ENCODE measurements at regions not wholly inside any gene's neighbourhood (a gene's known extent, or its start where the extent isn't known, plus 50 kb on each side); places are given as distances from the start of the nearest gene placed in this dataset.
"Not testable (repeated sequence)": the region's sequence is repeated elsewhere in the genome, so short reads cannot be mapped to it uniquely, and the experiment has no call there.

DNA sequence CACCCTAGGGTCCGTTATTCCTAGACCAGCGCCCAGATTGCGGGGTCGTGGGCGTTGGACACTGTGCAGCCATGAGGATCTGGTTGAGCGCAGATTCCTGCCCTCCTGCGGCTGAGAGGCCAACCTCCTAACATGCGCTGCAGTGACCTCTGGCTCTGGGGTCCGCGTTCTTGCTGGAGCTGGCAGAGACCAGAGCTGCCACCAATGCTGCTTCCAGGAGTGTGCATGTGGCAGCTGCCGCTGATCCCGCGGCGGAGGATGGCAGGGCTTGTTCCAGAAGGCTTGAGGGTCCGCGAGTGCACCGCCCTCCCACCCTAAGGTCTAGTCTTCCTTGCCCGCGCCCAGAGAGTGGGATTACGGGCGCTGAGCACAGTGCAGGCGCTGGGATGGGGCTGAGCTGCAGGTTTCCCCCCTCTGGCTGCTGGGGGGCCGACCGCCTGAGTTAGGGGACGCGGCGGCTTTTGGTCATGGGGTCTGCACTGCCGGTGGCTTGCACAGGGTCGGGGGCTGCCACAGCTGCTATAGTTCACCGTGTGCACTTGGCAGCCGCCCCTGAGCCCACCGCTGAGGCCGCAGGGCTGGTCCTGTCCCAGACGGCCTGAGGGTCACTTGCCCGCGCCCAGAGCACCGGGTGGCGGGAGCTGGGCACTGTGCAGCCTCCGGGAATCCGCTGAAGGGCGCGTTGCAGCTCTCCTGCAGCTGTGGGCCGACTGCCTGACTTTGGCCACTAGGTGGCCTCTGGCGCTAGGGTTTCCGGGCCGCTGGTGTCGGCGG is 145.9 kb downstream of the CCDC74A start:
- Mint-ChIP-seq H3K4me1 (peaks cover 15% of the 10 kb centered on the region), H3K27ac (no peak overlapping the region), H3K4me3 (no peak overlapping the region), H3K9me3 (no peaks in the 10 kb centered on the region), H3K36me3 (no peaks in the 10 kb centered on the region), H3K27me3 (peaks cover 65% of the 10 kb centered on the region)
- CTCF ChIA-PET: interaction anchor here (0.6 to 3.9 kb wide), 9 partner anchors 9 to 519 kb away, joined by 3 to 65 read pairs (median 13); no protein-coding TSS in a partner anchor
- DNase-seq: peak; percentile 75

DNA sequence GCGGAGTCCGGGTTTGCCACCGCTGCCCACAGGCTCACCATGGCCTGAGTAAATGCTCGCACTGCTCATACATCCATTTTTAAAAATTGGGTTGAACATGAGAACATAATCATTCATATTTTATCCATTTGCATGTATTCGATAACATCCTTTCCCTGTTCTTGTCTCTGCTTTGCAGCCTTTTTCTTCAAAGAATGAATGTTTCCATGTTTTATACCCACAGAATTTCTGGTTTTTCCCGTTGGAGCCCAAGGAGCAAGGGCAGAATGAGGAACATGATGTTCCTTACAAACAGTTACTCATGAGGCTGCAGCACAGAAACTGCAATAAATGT is 146.5 kb downstream of the CCDC74A start:
- H3K9me3 Mint-ChIP-seq: no peaks in the 10 kb centered on the region
- CTCF ChIA-PET: interaction anchor here (0.6 to 3.9 kb wide), 9 partner anchors 8 to 520 kb away, joined by 3 to 65 read pairs (median 13); no protein-coding TSS in a partner anchor
- H3K27me3 Mint-ChIP-seq: peaks cover 68% of the 10 kb centered on the region
- H3K4me3 Mint-ChIP-seq: no peak overlapping the region
- no peak for DNase-seq
- H3K27ac Mint-ChIP-seq: no peak overlapping the region
- peaks cover 15% of the 10 kb centered on the region for H3K4me1 Mint-ChIP-seq
- no peaks in the 10 kb centered on the region for H3K36me3 Mint-ChIP-seq

DNA sequence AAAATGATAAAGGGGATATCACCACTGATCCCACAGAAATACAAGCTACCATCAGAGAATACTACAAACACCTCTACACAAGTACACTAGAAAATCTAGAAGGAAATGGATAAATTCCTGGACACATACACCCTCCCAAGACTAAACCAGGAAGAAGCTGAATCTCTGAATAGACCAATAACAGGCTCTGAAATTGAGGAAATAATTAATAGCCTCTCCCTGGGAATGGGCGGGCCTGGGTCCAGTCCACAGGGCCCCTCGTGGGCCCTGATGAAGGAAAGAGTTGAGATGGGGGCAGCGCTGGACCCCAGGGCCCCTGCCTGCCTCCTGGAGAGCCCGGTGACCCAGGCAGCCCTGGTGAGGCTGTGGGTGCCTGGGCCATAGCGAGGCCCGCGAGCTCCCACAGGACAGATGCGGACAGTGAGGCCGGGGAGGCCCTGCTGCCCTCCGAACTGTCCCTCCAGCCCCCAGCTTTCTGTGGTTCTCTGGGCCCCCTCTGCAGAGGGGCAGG is 154.0 kb downstream of the CCDC74A start:
- CTCF ChIA-PET: interaction anchor here (1.2 to 2.2 kb wide), 3 partner anchors 9 to 120 kb away, joined by 4 to 23 read pairs (median 9); no protein-coding TSS in a partner anchor
- H3K27ac Mint-ChIP-seq, H3K9me3 Mint-ChIP-seq, DNase-seq, H3K36me3 Mint-ChIP-seq: not testable (repeated sequence)
- peaks cover 54% of the 10 kb centered on the region for H3K4me1 Mint-ChIP-seq
- H3K4me3 Mint-ChIP-seq: peak overlapping the region; percentile 76
- peaks cover 21% of the 10 kb centered on the region for H3K27me3 Mint-ChIP-seq

DNA sequence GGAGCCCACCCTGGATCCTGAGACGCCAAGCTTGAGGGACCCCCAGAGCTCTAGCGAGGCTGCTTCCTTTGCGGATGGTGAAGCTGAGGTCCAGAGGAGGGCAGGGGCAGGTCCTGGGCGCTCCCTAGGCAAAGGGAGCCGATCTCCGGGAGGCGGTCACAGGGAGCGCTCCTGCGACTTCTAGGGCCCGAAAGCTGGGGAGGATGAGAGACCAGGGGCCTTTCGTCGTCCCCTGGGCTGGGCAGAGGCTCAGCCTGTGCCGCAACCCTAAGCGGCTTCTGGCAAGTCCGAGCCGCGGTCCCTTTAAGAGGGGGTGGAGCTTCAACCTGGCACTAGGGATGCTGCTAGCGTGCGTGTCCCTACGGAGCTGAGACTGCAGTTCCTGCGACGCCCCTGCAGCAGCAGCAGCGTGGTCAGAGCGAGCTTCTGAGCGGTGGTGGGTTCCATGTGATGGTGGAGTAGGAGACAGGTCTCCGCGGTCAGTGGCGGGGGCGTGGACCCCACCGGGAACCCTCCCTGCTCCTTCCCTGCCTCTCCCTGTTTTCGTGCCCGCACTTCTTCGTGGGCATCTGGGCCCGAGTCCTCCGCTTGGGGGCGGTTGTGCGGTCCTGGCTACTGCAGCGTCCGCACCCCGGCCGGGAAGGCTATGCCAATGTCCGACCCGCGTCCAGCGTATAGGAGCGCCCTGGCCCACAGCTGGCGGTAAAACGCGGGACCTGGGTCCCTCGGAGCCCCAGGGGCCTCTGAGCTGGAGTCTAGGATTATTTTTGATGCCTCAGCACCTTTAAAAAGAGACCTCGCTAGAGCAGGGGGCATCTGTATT is 154.6 kb downstream of the CCDC74A start:
- no peaks in the 10 kb centered on the region for H3K9me3 Mint-ChIP-seq
- H3K4me1 Mint-ChIP-seq: peaks cover 54% of the 10 kb centered on the region
- CTCF ChIA-PET: interaction anchor here (0.9 to 2.2 kb wide), 4 partner anchors 9 to 189 kb away, joined by 3 to 23 read pairs (median 6); no protein-coding TSS in a partner anchor
- H3K36me3 Mint-ChIP-seq: peaks cover 12% of the 10 kb centered on the region
- H3K27ac Mint-ChIP-seq: peak overlapping the region; percentile 67
- peak overlapping the region; percentile 76 for H3K4me3 Mint-ChIP-seq
- peaks cover 18% of the 10 kb centered on the region for H3K27me3 Mint-ChIP-seq
- DNase-seq: peak; percentile 85

DNA sequence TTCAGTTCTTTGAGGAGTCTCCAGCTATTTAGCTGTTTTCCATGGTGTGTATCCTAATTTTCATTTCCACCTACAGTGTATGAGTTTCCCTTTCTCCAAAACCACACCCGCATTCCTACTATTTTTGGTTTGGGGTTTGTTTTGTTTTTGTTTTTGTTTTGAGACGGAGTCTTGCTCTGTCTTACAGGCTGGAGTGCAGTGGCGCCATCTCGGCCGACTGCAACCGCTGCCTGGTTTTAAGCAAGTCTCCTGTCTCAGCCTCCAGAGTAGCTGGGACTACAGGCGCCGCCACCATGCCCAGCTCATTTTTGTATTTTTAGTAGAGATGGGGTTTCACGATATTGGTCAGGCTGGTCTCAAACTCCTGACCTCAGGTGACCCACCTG is 155.2 kb downstream of the CCDC74A start:
- not testable (repeated sequence) for DNase-seq, H3K9me3 Mint-ChIP-seq
- CTCF ChIA-PET: interaction anchor here (0.9 to 2.2 kb wide), 3 partner anchors 9 to 190 kb away, joined by 3 to 23 read pairs (median 4); no protein-coding TSS in a partner anchor
- Mint-ChIP-seq H3K4me3 (peak overlapping the region; percentile 76), H3K36me3 (peaks cover 14% of the 10 kb centered on the region), H3K27ac (peak overlapping the region; percentile 68), H3K27me3 (peaks cover 18% of the 10 kb centered on the region), H3K4me1 (peaks cover 51% of the 10 kb centered on the region)

DNA sequence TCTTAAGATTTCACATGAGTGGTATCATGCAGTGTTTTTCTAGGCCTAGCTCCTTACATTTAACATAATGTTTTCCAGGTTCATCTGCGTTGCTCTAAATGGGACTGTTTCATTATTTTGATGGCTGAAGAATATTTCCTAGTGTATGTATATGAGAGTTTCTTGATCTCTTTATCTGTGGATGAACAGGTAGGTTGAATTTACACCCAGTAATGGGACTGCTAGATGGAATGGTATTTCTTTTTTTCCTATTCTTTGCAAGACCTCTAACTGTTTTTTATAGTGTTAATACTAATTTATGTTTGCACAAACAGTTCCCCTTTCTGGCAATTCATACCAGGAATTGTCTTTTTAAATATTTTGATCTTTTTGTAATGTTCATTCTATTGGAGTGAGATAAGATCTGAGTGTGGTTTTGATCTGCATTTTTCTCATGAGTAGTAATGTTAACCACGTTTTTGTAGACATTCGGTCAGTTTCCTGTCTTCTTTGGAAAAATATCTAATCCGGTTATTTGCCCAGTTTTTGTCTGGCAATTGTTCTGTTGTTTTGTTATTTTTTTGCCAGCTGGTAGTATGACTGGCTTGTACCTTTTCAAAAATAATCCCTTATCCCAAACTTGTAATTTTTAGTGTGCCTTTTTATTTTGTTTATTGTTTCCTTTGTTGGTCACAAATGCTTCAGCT is 157.1 kb downstream of the CCDC74A start:
- H3K4me3 Mint-ChIP-seq, DNase-seq, H3K27ac Mint-ChIP-seq, H3K9me3 Mint-ChIP-seq, CTCF ChIA-PET: not testable (repeated sequence)
- peaks cover 11% of the 10 kb centered on the region for H3K27me3 Mint-ChIP-seq
- H3K36me3 Mint-ChIP-seq: peaks cover 25% of the 10 kb centered on the region
- H3K4me1 Mint-ChIP-seq: peaks cover 46% of the 10 kb centered on the region

DNA sequence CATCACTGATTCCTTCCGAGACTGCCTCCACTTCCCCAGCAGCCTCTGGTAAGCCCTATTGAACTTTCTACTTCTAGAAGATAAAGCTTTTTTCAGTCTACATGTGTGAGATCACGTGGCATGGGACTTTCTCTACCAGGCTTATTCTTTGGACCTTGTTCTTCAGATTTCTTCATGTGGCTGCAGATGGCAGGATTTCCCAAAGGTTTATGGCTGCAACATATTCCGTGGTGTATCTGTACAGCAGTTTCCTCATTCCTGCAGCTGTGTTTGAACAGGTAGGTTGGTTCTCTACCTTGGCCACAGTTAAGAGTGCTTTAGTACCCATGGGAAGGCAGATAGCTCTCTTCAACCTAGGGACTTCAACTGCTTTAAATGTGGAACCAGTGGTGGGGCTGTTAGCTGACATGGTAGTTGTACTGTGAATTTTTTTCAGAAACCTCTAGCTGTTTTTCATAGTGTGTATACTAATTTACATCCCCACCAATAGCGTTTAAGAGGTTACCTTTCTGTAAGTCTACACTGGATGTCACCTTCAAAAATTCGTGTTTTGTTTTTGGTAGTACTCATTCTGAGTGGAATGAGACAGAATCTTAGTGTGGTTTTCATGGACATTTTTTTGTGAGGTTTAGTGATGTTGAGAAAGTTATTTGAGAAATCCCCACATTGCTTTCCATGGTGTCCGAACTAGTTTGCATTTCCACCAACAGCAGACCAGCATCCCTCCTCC is 158.6 kb downstream of the CCDC74A start:
- Mint-ChIP-seq H3K27me3 (peaks cover 11% of the 10 kb centered on the region), H3K36me3 (peaks cover 33% of the 10 kb centered on the region), H3K4me1 (peaks cover 34% of the 10 kb centered on the region)
- not testable (repeated sequence) for H3K27ac Mint-ChIP-seq, DNase-seq, H3K9me3 Mint-ChIP-seq, H3K4me3 Mint-ChIP-seq
- CTCF ChIA-PET: interaction anchor here (1.0 kb wide), 1 partner anchor 13 kb away, joined by 3 read pairs; no protein-coding TSS in a partner anchor

DNA sequence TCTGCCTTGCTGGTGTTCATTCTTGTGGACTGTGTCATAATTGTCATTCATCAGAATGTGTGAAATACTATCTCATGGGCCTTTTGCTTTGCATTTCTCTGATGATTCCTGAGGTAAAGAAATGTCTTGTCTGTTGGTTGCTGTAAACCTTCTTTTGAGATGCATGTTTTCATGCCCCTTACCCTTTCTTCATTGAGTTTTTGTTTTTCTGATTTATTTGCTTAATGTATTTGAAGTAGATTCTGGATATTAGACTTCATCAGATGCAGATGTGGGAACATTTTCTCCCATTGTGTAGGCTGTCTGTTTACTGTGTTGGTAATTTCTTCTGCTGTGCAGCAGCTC is 159.2 kb downstream of the CCDC74A start:
- H3K9me3 Mint-ChIP-seq, H3K4me3 Mint-ChIP-seq, CTCF ChIA-PET, DNase-seq, H3K27ac Mint-ChIP-seq: not testable (repeated sequence)
- peaks cover 11% of the 10 kb centered on the region for H3K27me3 Mint-ChIP-seq
- H3K36me3 Mint-ChIP-seq: peaks cover 33% of the 10 kb centered on the region
- H3K4me1 Mint-ChIP-seq: peaks cover 32% of the 10 kb centered on the region

DNA sequence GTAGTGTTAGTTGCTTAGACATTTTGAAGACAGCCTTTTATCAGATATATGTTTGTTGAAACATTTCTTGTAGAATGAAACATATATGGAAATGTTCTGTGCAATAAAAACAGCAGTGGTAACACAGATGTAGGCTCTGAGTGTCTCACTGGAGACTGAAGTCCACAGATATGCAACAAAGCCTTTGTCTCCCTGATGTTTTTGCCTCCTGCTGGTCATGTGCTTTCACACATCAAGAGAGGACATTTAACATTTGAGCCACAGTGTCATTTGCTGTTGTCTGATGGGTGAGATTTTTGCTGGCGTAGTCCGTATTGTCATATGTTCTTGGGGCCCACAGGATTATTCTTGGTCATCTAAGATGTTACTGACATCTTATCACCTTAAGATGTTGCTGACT is 161.4 kb downstream of the CCDC74A start:
- Mint-ChIP-seq H3K36me3 (peaks cover 33% of the 10 kb centered on the region), H3K4me1 (peaks cover 16% of the 10 kb centered on the region)
- H3K27ac Mint-ChIP-seq, DNase-seq, H3K4me3 Mint-ChIP-seq, H3K27me3 Mint-ChIP-seq, H3K9me3 Mint-ChIP-seq, CTCF ChIA-PET: not testable (repeated sequence)

DNA sequence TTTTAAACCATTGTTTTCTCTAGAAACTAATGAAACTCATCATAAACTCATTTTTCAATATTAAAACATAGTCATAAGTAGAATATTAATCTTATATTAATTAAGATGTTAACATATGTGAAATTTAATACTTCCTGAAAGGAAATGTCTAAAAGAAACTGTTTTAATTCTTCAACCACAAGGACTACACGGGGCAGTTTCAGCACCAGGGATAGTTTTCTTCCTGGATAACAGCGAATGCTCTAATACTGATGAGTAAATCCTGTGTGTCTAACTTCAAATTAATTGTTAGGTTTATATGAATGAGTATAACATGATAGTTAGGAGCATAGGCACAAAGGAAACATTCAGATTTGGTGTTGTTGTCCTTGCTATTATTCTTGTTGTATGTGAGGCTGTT is 183.6 kb downstream of the CCDC74A start:
- H3K4me1 Mint-ChIP-seq, H3K4me3 Mint-ChIP-seq, H3K27me3 Mint-ChIP-seq, H3K27ac Mint-ChIP-seq, H3K9me3 Mint-ChIP-seq, CTCF ChIA-PET, DNase-seq, H3K36me3 Mint-ChIP-seq: not testable (repeated sequence)

DNA sequence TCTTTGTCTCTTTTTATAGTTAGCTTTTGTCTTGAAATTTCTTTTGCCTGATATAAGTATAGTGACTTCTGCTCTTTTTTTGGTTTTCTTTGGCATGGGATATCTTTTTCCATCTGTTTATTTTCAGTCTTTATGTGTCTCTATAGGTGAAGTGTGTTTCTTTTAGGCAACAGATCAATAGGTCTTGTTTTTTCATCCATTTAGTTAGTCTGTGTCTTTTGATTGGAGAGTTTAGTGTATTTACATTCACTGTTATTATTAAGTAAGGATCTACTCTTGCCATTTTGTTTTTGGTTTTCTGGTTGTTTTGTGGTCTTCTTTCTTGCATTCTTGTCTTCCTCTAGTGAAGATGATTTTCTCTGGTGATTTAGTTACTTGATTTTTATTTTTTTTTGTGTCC is 190.2 kb downstream of the CCDC74A start:
- DNase-seq, CTCF ChIA-PET, H3K4me1 Mint-ChIP-seq, H3K4me3 Mint-ChIP-seq, H3K27ac Mint-ChIP-seq, H3K9me3 Mint-ChIP-seq, H3K27me3 Mint-ChIP-seq, H3K36me3 Mint-ChIP-seq: not testable (repeated sequence)

DNA sequence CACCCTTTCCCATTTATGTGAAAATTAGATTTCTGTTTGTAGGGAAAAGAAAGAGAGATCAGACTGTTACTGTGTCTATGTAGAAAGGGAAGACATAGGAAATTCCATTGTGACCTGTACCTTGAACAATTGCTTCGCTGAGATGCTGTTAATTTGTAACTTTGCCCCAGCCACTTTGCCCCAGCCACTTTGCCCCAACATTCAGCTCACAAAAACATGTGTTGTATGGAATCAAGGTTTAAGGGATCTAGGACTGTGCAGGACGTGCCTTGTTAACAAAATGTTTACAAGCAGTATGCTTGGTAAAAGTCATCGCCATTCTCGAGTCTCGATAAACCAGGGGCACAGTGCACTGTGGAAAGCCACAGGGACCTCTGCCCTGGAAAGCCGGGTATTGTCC is 193.5 kb downstream of the CCDC74A start:
- H3K27ac Mint-ChIP-seq, H3K4me3 Mint-ChIP-seq, DNase-seq, H3K36me3 Mint-ChIP-seq, H3K4me1 Mint-ChIP-seq, CTCF ChIA-PET, H3K9me3 Mint-ChIP-seq, H3K27me3 Mint-ChIP-seq: not testable (repeated sequence)

DNA sequence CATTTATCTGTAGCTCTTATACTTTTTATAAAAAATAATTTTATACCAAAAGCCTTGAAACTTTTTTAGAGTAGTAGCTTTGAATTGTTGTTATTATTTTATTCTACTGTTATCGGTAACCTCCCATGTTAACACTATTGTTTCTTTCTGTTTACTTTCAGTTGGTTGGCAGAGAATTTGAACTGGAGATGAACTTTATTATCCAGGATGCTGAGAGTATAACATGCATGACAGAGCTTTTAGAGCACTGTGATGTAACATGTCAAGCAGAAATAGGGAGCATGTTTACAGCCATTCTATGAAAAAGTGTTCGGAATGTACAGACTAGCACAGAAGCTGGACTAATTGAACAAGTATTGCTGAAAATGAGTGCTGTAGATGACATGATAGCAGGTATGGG is 194.6 kb downstream of the CCDC74A start:
- not testable (repeated sequence) for H3K4me3 Mint-ChIP-seq

DNA sequence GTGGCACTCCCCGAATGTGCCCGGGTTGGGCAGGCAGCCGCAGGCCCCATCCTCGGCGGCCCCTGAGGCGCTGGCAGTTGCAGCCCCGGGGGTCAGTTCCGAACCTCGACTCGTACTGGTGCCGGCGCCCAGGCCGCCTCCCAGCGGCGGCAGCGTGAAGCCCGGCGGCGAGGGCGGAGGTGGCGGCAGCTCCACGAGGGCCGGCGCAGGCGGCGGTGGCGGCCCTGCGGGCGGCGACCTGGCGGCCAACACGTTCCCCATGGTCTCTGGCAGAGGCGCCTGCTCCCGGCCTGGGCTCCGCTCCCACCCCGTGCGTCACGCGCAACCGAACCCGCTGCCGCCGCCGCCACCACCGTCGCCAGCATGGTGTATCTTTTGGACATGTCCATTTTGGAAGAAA is 196.3 kb downstream of the CCDC74A start:
- CTCF ChIA-PET: no interaction called here
- no peaks in the 10 kb centered on the region for H3K9me3 Mint-ChIP-seq
- no peaks in the 10 kb centered on the region for H3K4me1 Mint-ChIP-seq
- H3K27ac Mint-ChIP-seq: no peak overlapping the region
- H3K36me3 Mint-ChIP-seq: no peaks in the 10 kb centered on the region
- no peak overlapping the region for H3K4me3 Mint-ChIP-seq
- no peak for DNase-seq
- H3K27me3 Mint-ChIP-seq: no peaks in the 10 kb centered on the region

More for the DNA sequence above, 194.6 kb downstream of the CCDC74A start:
- H3K36me3 Mint-ChIP-seq, DNase-seq, H3K4me1 Mint-ChIP-seq, CTCF ChIA-PET, H3K9me3 Mint-ChIP-seq, H3K27ac Mint-ChIP-seq, H3K27me3 Mint-ChIP-seq: not testable (repeated sequence)

Data from activated naive CD4-positive, alpha-beta T cell treated with anti-CD3 and anti-CD28 coated beads, Interleukin-2, amount 10 ng/mL, durations not matched to agents 7 days and 5 days (primary cell).